ENCODE measurements at regions not wholly inside any gene's neighbourhood (a gene's known extent, or its start where the extent isn't known, plus 50 kb on each side); places are given as distances from the start of the nearest gene placed in this dataset.
"Not testable (repeated sequence)": the region's sequence is repeated elsewhere in the genome, so short reads cannot be mapped to it uniquely, and the experiment has no call there.

DNA sequence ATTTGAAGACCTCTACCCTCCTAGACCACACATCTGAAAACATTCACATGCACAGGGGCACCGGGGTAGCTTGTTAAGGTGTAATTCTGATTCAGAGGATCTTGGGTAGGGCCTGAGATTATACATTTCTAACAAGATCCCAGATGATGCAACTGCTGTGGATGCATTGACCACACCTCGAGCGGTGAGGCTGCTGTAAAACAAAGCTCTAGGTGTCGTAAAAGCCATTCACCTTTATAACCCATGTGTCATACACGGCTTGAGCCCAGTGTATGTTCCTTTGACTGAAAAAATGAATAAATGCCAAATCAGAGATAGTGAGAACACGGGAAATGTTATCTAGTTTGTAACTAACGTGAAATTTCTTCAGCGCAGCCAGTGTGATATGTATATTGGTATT, 1578.2 kb upstream of the WWC1 start:
- FAIRE-seq, result no peak

DNA sequence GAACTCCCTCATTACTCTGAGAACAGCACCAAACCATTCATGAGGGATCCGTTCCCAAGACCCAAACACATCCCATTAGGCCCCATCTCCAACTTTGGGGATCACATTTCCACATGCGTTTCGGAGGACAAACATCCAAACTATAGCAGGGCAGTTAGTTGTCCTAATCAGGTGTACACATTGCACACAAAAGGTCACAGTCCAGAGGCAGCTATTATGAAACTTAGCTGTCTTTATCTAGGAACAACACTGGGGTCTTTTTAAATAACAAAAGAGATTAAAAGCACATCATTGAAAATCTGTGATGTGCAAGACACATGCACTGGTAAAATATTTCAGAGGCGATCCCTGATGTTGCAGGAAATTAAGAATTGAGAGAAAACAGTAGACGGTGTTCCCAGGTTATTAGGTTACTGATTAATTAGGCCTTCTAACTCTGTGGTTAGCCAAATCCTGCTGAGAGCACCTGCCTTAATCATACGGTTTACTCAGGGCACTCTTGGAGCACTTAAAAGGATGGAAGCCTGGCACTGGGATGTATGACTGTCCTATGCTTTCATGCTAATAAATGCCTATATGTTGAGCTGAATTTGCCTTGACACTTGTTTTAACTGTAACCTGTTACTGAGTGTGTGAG, 1574.5 kb upstream of the WWC1 start:
- no peak for FAIRE-seq

DNA sequence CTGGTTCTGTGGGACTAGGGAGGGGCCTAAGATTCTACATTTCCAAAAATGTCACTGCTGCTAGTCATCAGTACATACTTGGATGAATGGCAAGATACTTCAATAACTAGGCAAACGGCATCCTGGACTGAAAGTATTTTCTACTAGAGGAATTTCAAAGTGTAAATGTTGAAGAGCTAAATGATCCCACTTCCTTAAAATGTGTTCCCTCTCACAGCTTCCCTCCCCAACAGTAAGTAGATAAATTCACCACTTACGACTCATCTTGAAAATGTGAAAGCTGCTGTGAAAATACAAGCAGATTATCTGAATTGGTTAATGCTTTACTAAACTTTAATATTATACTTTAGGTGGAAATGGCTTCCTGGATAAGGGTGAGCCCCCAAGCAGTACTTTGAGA, 1571.5 kb upstream of the WWC1 start:
- no peak for FAIRE-seq

- FAIRE-seq, result no peak
Observed at GRCh38 chr5:166722939-166723338, 1568.5 kb upstream of the WWC1 start.

GRCh38 chr5:166724284-166724683, 1567.2 kb upstream of the WWC1 start:
- no peak for FAIRE-seq

DNA sequence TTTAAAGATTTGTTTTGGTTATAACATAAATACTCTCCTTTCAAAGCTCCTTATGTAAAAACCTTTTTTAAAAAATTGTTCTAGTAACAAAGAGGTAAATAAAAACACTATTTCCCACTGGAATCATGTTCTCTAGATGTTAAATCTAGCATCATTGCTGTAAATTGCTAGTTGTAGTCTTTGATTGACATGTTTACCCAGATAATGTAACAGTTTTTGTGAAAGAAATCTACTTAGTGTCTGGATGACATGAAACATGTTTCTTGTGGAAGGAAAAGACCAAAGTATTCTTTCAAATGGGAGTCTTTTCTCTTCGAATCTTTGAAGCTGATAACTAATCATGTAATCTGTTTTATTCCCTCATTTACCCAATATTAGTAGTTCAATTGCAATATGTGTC, 1565.9 kb upstream of the WWC1 start:
- FAIRE-seq, result no peak

DNA sequence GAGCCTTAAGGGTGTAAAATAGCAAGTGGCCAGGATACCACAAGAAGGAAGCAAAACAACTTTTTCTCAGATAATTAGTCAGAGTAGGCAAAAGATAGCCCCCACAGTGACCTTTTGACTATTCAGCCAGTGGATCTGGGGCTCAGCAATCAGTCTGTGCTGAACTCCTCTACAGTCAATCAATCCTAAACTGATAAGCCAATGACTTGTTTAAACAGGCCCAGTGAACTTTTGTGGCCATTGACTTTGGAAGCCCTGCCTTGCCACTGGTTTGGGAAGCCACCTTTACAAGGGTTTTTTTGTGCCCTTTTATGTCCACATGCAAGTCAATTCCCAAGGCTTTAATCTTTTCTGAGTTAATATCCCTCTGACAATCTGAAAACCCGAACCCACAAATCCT, 1565.0 kb upstream of the WWC1 start:
- FAIRE-seq, result no peak

DNA sequence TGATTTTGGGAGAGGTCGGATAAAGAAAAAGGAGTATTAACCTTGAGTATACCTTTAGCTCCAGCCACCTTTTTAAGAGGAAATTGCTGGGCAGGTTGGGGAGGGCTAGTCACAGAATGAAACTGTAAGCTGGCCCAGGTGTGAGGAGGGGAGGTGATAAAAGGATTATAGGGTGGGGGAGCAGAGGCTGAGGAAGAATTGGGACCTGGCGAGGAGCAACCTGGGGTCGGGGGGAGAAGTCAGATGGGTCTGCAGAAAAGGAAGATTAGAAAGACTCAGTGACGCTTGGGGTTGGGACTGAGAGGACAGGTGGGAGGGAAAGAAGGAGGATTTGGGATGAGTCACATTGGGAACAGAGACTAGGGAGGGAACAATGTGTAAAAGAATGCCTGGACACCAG, 1548.5 kb upstream of the WWC1 start:
- not testable (repeated sequence) for FAIRE-seq

- no peak for FAIRE-seq
Observed at GRCh38 chr5:166746506-166746905, 1544.9 kb upstream of the WWC1 start.

- FAIRE-seq, result no peak
Observed at GRCh38 chr5:166750376-166750775, 1541.1 kb upstream of the WWC1 start.

DNA sequence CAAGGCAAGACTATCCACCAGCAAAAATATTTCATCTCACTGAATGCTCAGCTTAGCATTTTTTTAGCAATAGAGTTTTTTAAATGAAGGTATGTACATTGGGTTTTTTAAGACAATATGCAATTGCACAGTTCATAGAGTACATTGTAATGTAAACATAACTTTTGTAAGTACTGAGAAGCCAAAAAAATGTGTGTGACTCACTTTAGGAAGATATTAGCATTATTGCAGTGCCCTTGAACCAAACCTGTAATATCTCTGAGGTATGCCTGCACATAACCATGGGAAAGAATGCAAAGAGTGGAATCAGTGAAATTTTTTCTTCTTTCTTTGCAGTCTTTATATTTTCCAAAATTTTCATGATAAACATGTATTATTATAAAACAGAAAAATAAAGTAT, 1533.3 kb upstream of the WWC1 start:
- FAIRE-seq, result no peak

DNA sequence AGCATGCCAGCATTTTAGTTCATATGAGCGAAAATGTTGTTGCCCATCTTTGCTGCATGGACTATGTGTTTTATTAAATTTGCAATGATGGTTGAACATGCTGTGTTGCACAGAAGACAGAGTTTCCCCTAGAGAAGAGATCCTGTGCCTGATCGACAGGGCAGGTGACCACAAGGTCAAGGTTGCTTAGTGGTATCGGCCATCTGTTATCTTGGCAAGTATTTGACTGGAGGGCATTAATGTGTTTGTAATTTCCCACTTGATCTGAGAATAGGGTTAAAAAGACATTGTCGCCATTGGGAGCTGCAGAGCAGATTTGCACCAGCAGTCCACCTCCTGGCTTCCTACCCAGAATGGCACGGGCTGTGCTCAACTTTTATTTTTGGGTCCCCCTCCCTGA, 1523.6 kb upstream of the WWC1 start:
- FAIRE-seq, result no peak

DNA sequence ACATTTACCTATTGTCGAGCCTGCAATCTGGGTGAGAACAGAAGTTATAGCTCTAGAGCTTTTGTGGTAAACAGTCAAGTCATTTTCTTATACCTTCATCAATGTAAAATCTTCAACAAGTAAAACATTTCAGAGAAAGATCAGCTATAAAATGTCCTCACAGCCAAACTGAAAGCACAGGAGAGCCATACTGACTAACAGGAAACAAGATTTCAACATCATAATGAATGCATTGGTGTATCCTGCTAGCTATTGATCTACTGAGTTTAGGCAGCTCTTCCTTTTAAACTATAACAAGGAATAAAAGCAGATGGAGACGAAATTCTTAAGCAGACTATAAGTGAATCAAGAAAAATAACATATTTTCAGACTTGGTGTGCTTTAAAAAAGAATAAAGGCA, 1522.9 kb upstream of the WWC1 start:
- no peak for FAIRE-seq

DNA sequence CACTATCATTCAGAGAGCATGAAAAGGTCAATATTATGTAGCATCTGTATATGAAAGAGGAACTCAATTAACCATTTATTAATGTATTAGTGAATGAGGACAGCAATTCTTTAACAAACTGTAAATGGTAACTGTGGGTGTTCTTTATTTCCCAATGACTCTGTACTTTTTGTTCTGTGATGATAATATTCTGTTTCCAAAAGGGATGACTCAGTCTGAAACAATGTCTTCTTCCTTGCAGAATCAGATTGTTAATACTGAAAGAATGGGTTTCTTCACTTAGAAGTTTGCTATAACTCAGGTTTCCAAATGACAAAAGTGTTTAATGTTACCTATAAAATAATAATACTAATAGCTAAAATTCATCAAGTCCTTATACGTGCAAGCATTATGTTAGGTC, 1518.7 kb upstream of the WWC1 start:
- no peak for FAIRE-seq

- FAIRE-seq, result no peak
Observed at GRCh38 chr5:166781737-166782136, 1509.7 kb upstream of the WWC1 start.

DNA sequence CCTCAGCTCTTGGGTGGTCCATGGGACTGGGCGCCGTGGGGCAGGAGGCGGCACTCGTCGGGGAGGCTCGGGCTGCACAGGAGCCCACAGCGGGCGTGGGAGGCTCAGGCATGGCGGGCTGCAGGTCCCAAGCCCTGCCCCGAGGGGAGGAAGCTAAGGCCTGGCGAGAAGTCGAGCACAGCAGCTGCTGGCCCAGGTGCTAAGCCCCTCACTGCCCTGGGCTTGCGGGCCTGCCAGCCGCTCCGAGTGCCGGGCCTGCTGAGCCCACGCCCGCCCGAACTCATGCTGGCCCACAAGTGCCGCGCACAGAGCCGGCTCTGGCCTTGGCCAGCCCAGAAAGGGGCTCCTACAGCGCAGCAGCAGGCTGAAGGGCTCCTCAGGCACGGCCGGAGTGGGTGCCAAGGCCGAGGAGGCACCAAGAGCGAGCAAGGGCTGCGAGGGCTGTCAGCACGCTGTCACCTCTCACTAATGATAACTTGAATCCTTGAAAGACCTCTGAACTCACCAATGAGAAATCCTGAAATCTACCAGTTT, 1506.8 kb upstream of the WWC1 start:
- FAIRE-seq, result no peak

DNA sequence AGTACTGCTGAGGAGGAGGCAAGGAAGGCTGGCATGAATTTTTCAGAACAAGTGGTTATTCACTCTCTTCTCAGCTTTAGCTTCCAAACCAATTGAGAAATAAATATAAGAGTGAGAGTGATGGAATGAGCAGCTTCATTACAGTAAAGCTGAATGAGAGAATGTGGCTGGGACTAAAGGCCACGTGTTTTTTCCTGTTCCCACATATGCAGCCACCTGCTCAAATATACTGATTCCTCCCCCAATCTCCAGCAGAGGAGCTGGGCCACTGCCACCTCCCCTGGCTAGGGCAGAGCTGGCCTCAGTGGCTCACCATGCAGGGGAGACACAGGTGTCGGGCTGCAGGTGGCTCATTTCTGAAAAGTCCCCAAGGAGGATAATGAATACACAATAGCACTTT, 1505.3 kb upstream of the WWC1 start:
- no peak for FAIRE-seq

GRCh38 chr5:166786889-166787288, 1504.6 kb upstream of the WWC1 start:
- no peak for FAIRE-seq

GRCh38 chr5:166788050-166788449, 1503.4 kb upstream of the WWC1 start:
- FAIRE-seq, result no peak

DNA sequence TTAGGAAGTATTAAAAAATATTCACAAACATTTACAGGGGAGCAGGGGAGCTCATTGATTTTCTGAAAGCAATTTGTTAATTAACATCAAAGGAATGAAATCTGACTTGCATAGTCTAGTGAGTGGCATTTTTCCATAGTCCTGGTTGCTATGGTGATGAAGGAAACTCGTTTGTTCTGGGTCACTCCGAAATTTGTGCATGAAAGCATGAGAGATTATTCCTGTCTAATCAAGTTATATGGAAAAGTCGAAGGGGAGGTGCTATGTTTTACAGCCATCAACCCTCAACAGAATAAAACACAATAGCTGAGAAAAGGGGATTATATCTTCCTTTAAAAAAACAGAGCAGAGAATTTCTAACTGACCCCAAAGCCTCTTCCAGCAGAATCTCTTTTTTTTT, 1495.7 kb upstream of the WWC1 start:
- no peak for FAIRE-seq

- FAIRE-seq, result no peak
Observed at GRCh38 chr5:166803058-166803457, 1488.4 kb upstream of the WWC1 start.

DNA sequence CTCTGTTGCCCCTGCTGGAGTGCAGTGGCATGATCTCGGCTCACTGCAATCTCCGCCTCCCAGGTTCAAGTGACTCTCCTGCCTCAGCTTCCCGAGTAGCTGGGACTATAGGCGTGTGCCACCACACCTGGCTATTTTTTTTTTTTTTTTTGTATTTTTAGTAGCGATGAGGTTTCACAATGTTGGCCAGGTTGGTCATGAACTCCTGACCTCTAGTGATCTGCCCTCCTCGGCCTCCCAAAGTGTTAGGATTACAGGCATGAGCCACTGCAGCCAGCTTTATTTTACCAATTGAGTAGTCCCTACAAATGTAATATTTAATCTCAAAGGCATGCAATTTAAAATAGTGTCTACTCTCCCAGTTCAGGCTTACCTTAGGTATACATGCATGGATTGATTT, 1487.2 kb upstream of the WWC1 start:
- FAIRE-seq, result not testable (repeated sequence)

- not testable (repeated sequence) for FAIRE-seq
Observed at GRCh38 chr5:166804693-166805092, 1486.8 kb upstream of the WWC1 start.

DNA sequence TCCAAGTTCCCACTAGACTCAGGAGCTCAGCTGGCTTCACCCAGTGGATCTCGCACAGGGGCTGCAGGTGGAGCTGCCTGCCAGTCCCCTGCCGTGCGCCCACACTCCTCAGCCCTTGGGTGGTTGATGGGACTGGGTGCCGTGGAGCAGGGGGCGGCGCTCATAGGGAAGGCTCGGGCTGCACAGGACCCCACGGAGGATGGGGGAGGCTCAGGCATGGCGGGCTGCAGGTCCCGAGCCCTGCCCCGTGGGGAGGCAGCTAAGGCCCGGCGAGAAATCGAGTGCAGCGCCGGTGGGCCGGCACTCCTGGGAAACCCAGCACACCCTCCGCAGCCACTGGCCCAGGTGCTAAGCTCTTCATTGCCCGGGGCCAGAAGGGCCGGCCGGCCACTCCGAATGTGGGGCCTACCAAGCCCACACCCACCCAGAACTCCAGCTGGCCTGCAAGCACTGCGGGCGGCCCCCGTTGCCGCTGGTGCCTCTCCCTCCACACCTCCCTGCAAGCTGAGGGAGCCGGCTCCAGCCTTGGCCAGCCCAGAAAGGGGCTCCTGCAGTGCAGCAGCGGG, 1481.3 kb upstream of the WWC1 start:
- FAIRE-seq, result not testable (repeated sequence)

GRCh38 chr5:166810721-166811120, 1480.7 kb upstream of the WWC1 start:
- no peak for FAIRE-seq
